ENCODE measurements at regions not wholly inside any gene's neighbourhood (a gene's known extent, or its start where the extent isn't known, plus 50 kb on each side); places are given as distances from the start of the nearest gene placed in this dataset.
A peak's percentile ranks its signal among the peaks of the same experiment; 100 is the strongest.

DNA sequence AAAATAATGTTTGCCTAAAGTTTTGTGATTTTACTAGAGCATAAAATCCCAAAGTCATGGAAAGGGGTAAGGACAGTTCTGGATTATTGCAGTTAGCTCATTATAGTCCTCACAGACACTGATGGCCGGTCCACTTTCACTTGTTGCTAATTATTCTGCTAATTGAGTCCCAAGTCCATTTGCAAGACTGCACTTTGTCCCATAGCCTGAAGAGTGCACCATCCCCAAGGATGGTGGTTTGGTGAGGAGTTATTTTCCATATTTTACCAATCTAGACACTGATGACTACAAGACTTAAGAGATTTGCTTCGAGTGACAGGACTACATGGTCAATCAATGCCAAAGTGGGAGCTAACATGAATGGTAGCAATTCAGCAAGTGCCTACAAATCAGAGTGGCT, 181.8 kb upstream of the CACNA2D1 start:
- TF ChIP-seq JUND (IDR thresholded peaks at IDR 0.05) (no peak), YY1 (IDR thresholded peaks at IDR 0.05; ENCODE audit: extremely low read depth, insufficient replicate concordance, low read depth, low read length) (no peak), EZH2 (IDR thresholded peaks at IDR 0.05) (no peak), POLR2A (IDR thresholded peaks at IDR 0.05; ENCODE audit: borderline replicate concordance, extremely low read depth, insufficient read depth, insufficient read length) (no peak), FOSL1 (IDR thresholded peaks at IDR 0.05; ENCODE audit: low read depth) (no peak), RAD21 (IDR thresholded peaks at IDR 0.05; ENCODE audit: low read depth) (peak; percentile 50), ZBTB33 (IDR thresholded peaks at IDR 0.05; ENCODE audit: extremely low read depth, insufficient replicate concordance, low read length) (no peak), ZFX (IDR thresholded peaks at IDR 0.05) (no peak)
- TF ChIP-seq, protein P1, sequence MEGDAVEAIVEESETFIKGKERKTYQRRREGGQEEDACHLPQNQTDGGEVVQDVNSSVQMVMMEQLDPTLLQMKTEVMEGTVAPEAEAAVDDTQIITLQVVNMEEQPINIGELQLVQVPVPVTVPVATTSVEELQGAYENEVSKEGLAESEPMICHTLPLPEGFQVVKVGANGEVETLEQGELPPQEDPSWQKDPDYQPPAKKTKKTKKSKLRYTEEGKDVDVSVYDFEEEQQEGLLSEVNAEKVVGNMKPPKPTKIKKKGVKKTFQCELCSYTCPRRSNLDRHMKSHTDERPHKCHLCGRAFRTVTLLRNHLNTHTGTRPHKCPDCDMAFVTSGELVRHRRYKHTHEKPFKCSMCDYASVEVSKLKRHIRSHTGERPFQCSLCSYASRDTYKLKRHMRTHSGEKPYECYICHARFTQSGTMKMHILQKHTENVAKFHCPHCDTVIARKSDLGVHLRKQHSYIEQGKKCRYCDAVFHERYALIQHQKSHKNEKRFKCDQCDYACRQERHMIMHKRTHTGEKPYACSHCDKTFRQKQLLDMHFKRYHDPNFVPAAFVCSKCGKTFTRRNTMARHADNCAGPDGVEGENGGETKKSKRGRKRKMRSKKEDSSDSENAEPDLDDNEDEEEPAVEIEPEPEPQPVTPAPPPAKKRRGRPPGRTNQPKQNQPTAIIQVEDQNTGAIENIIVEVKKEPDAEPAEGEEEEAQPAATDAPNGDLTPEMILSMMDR (IDR thresholded peaks at IDR 0.05 in 2 of 3, conservative IDR thresholded peaks at IDR 0.05 in 1 of 3; ENCODE audit: borderline replicate concordance in 1 of 3, insufficient read depth in 1 of 3, low read depth in 2 of 3, low read length in 2 of 3) = peak in 1 of 3 experiments; percentile 26; a peak in 1 of 6 replicates
